K562 (cell line): ENCODE measurements at regions not wholly inside any gene's neighbourhood (a gene's known extent, or its start where the extent isn't known, plus 50 kb on each side); places are given as distances from the start of the nearest gene placed in this dataset.

Experiments used
- CREB3 ChIP-seq: fragments of 450-650 bp; conservative IDR thresholded peaks from 2 replicates; pipeline ENCODE4 v1.6.1; 2016; ENCODE audit warnings: missing genetic modification characterization, low read depth, mild to moderate bottlenecking, missing compliant biosample characterization, moderate library complexity
- CTCF ChIP-seq, 3 experiments: IDR thresholded peaks in 2 of 3; conservative IDR thresholded peaks in 1 of 3; 2 replicates each; pipeline ENCODE4 v1.5.1; 2011 to 2012; ENCODE audit warnings: low read length in 3 of 3, mild to moderate bottlenecking in 3 of 3, control low read depth in 2 of 3, improper control_type of control experiment in 1 of 3, inconsistent platforms in 1 of 3, low read depth in 1 of 3, mixed read lengths in 1 of 3, moderate library complexity in 1 of 3; ENCODE audit not compliant: insufficient read depth in 2 of 3
- ILK ChIP-seq: fragments of 450-650 bp; IDR thresholded peaks from 2 replicates; pipeline ENCODE4 v1.6.1; 2016; ENCODE audit warnings: missing genetic modification characterization, low read depth, mild to moderate bottlenecking, missing compliant biosample characterization, moderate library complexity, borderline replicate concordance
- L3MBTL2 ChIP-seq: fragments of 450-650 bp; IDR thresholded peaks from 2 replicates; pipeline ENCODE4 v1.6.1; 2016; ENCODE audit warnings: mild to moderate bottlenecking, moderate library complexity
- NFIX ChIP-seq: fragments of 250-450 bp; sonication (Bioruptor Pico); IDR thresholded peaks from 2 replicates; pipeline ENCODE4 v1.4.0; 2020; ENCODE audit warnings: low read depth, mild to moderate bottlenecking, moderate library complexity
- PTRF ChIP-seq: fragments of 450-650 bp; IDR thresholded peaks from 2 replicates; pipeline ENCODE4 v1.6.1; 2016; ENCODE audit warnings: mild to moderate bottlenecking, missing genetic modification characterization, missing compliant biosample characterization
- ZNF232 ChIP-seq: sonication (generic); formaldehyde crosslinking; IDR thresholded peaks from 2 replicates; pipeline ENCODE4 v1.8.0; 2022; ENCODE audit warnings: mild to moderate bottlenecking, missing genetic modification reagents
- TF ChIP-seq, protein P1 (sequence below): IDR thresholded peaks from 3 replicates; pipeline ENCODE4 v1.6.1; 2011; ENCODE audit warnings: borderline replicate concordance, mild to moderate bottlenecking; ENCODE audit not compliant: insufficient read length, insufficient read depth
- TF ChIP-seq, protein P2 (sequence below): fragments of 450-650 bp; IDR thresholded peaks from 2 replicates; pipeline ENCODE4 v1.6.1; 2016; ENCODE audit warnings: mild to moderate bottlenecking, moderate library complexity

- TF ChIP-seq CTCF (IDR thresholded peaks at IDR 0.05 in 2 of 3, conservative IDR thresholded peaks at IDR 0.05 in 1 of 3; ENCODE audit: insufficient read depth in 2 of 3, low read depth in 1 of 3, low read length in 3 of 3) (0 out of 6 replicates have a peak, but pooled peaks of 1 of the 3 experiments have one; percentile 2), ILK (tag) (no peak), NFIX (CRISPR knock-in tag) (no peak), PTRF (tag) (no peak), L3MBTL2 (peak; percentile 79), ZNF232 (CRISPR knock-in tag) (no peak), CREB3 (tag) (0 out of 2 replicates have a peak, but pooled peaks have one; percentile 45)
- TF ChIP-seq, protein P1, sequence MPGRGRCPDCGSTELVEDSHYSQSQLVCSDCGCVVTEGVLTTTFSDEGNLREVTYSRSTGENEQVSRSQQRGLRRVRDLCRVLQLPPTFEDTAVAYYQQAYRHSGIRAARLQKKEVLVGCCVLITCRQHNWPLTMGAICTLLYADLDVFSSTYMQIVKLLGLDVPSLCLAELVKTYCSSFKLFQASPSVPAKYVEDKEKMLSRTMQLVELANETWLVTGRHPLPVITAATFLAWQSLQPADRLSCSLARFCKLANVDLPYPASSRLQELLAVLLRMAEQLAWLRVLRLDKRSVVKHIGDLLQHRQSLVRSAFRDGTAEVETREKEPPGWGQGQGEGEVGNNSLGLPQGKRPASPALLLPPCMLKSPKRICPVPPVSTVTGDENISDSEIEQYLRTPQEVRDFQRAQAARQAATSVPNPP, result no peak
- TF ChIP-seq, protein P2, sequence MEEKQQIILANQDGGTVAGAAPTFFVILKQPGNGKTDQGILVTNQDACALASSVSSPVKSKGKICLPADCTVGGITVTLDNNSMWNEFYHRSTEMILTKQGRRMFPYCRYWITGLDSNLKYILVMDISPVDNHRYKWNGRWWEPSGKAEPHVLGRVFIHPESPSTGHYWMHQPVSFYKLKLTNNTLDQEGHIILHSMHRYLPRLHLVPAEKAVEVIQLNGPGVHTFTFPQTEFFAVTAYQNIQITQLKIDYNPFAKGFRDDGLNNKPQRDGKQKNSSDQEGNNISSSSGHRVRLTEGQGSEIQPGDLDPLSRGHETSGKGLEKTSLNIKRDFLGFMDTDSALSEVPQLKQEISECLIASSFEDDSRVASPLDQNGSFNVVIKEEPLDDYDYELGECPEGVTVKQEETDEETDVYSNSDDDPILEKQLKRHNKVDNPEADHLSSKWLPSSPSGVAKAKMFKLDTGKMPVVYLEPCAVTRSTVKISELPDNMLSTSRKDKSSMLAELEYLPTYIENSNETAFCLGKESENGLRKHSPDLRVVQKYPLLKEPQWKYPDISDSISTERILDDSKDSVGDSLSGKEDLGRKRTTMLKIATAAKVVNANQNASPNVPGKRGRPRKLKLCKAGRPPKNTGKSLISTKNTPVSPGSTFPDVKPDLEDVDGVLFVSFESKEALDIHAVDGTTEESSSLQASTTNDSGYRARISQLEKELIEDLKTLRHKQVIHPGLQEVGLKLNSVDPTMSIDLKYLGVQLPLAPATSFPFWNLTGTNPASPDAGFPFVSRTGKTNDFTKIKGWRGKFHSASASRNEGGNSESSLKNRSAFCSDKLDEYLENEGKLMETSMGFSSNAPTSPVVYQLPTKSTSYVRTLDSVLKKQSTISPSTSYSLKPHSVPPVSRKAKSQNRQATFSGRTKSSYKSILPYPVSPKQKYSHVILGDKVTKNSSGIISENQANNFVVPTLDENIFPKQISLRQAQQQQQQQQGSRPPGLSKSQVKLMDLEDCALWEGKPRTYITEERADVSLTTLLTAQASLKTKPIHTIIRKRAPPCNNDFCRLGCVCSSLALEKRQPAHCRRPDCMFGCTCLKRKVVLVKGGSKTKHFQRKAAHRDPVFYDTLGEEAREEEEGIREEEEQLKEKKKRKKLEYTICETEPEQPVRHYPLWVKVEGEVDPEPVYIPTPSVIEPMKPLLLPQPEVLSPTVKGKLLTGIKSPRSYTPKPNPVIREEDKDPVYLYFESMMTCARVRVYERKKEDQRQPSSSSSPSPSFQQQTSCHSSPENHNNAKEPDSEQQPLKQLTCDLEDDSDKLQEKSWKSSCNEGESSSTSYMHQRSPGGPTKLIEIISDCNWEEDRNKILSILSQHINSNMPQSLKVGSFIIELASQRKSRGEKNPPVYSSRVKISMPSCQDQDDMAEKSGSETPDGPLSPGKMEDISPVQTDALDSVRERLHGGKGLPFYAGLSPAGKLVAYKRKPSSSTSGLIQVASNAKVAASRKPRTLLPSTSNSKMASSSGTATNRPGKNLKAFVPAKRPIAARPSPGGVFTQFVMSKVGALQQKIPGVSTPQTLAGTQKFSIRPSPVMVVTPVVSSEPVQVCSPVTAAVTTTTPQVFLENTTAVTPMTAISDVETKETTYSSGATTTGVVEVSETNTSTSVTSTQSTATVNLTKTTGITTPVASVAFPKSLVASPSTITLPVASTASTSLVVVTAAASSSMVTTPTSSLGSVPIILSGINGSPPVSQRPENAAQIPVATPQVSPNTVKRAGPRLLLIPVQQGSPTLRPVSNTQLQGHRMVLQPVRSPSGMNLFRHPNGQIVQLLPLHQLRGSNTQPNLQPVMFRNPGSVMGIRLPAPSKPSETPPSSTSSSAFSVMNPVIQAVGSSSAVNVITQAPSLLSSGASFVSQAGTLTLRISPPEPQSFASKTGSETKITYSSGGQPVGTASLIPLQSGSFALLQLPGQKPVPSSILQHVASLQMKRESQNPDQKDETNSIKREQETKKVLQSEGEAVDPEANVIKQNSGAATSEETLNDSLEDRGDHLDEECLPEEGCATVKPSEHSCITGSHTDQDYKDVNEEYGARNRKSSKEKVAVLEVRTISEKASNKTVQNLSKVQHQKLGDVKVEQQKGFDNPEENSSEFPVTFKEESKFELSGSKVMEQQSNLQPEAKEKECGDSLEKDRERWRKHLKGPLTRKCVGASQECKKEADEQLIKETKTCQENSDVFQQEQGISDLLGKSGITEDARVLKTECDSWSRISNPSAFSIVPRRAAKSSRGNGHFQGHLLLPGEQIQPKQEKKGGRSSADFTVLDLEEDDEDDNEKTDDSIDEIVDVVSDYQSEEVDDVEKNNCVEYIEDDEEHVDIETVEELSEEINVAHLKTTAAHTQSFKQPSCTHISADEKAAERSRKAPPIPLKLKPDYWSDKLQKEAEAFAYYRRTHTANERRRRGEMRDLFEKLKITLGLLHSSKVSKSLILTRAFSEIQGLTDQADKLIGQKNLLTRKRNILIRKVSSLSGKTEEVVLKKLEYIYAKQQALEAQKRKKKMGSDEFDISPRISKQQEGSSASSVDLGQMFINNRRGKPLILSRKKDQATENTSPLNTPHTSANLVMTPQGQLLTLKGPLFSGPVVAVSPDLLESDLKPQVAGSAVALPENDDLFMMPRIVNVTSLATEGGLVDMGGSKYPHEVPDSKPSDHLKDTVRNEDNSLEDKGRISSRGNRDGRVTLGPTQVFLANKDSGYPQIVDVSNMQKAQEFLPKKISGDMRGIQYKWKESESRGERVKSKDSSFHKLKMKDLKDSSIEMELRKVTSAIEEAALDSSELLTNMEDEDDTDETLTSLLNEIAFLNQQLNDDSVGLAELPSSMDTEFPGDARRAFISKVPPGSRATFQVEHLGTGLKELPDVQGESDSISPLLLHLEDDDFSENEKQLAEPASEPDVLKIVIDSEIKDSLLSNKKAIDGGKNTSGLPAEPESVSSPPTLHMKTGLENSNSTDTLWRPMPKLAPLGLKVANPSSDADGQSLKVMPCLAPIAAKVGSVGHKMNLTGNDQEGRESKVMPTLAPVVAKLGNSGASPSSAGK, result peak; percentile 69
These were observed 172.4 kb upstream of the MYLIP start (continued) for GRCh38 chr6:15956205-15957106.
